ENCODE measurements at regions not wholly inside any gene's neighbourhood (a gene's known extent, or its start where the extent isn't known, plus 50 kb on each side); places are given as distances from the start of the nearest gene placed in this dataset.

- TF ChIP-seq CTCF (conservative IDR thresholded peaks at IDR 0.05; ENCODE audit: low read depth, low read length): no peak
- H3K4me3 ChIP-seq (ENCODE audit: low read length): no peak overlapping the region
- DNase-seq (ENCODE audit: low read depth): no peak
Observed at GRCh38 chr3:177278016-177278415, 80.7 kb upstream of the TBL1XR1 start.

GRCh38 chr3:177279118-177279815, 82.0 kb upstream of the TBL1XR1 start:
- DNase-seq (ENCODE audit: low read depth): no peak
- TF ChIP-seq CTCF (conservative IDR thresholded peaks at IDR 0.05; ENCODE audit: low read depth, low read length): no peak
- no peak overlapping the region for H3K4me3 ChIP-seq (ENCODE audit: low read length)

GRCh38 chr3:177281292-177282118, 84.2 kb upstream of the TBL1XR1 start:
- no peak for DNase-seq (ENCODE audit: low read depth)
- no peak overlapping the region for H3K4me3 ChIP-seq (ENCODE audit: low read length)
- TF ChIP-seq CTCF (conservative IDR thresholded peaks at IDR 0.05; ENCODE audit: low read depth, low read length): no peak

GRCh38 chr3:177282119-177282655, 84.9 kb upstream of the TBL1XR1 start:
- no peak for DNase-seq (ENCODE audit: low read depth)
- TF ChIP-seq CTCF (conservative IDR thresholded peaks at IDR 0.05; ENCODE audit: low read depth, low read length): no peak
- H3K4me3 ChIP-seq (ENCODE audit: low read length): no peak overlapping the region

- no peak for DNase-seq (ENCODE audit: low read depth)
- TF ChIP-seq CTCF (conservative IDR thresholded peaks at IDR 0.05; ENCODE audit: low read depth, low read length): no peak
- H3K4me3 ChIP-seq (ENCODE audit: low read length): no peak overlapping the region
Observed at GRCh38 chr3:177283983-177284382, 86.7 kb upstream of the TBL1XR1 start.

- no peak for TF ChIP-seq CTCF (conservative IDR thresholded peaks at IDR 0.05; ENCODE audit: low read depth, low read length)
- no peak for DNase-seq (ENCODE audit: low read depth)
- H3K4me3 ChIP-seq (ENCODE audit: low read length): no peak overlapping the region
Observed at GRCh38 chr3:177284383-177284881, 87.2 kb upstream of the TBL1XR1 start.
